Activated CD8-positive, alpha-beta T cell treated with anti-CD3 and anti-CD28 coated beads, Interleukin-2, amount 10 ng/mL, durations not matched to agents 7 days and 5 days (primary cell): ENCODE measurements at regions not wholly inside any gene's neighbourhood (a gene's known extent, or its start where the extent isn't known, plus 50 kb on each side); places are given as distances from the start of the nearest gene placed in this dataset.

Source experiments
- ATAC-seq: fragments of 150-1000 bp; cut with Tn5 transposase; one replicate; pipeline ENCODE4 v1.10.0; 2021; ENCODE audit warnings: moderate library complexity
- CTCF ChIA-PET: fragments of 350-600 bp; sonication (Branson Sonifier 250); formaldehyde crosslinking; loops from one replicate; lab custom pipeline; 2021; ENCODE audit warnings: antibody characterized with exemption; lab: Charles Lee
- POLR2A ChIA-PET: fragments of 350-600 bp; sonication (Branson Sonifier 250); formaldehyde crosslinking; loops from one replicate; lab custom pipeline; 2021; ENCODE audit warnings: antibody characterized with exemption; lab: Charles Lee
- DNase-seq: peaks from one replicate; pipeline ENCODE4 v3.0.0-alpha.2; 2020
- H3K27ac Mint-ChIP-seq: one replicate; pipeline ENCODE4 v1.8.0; 2021; ENCODE audit warnings: mild to moderate bottlenecking, mixed read lengths
- H3K27me3 Mint-ChIP-seq: one replicate; pipeline ENCODE4 v1.8.0; 2021; ENCODE audit warnings: low read depth, mixed read lengths
- H3K36me3 Mint-ChIP-seq: one replicate; pipeline ENCODE4 v1.8.0; 2021; ENCODE audit warnings: low read depth, mixed read lengths
- H3K4me1 Mint-ChIP-seq: one replicate; pipeline ENCODE4 v1.8.0; 2021; ENCODE audit warnings: low read depth, mixed read lengths
- H3K4me3 Mint-ChIP-seq: one replicate; pipeline ENCODE4 v1.8.0; 2021; ENCODE audit warnings: mild to moderate bottlenecking, mixed read lengths
- H3K9me3 Mint-ChIP-seq: one replicate; pipeline ENCODE4 v1.8.0; 2022; ENCODE audit warnings: mixed read lengths; ENCODE audit not compliant: insufficient read depth

DNA sequence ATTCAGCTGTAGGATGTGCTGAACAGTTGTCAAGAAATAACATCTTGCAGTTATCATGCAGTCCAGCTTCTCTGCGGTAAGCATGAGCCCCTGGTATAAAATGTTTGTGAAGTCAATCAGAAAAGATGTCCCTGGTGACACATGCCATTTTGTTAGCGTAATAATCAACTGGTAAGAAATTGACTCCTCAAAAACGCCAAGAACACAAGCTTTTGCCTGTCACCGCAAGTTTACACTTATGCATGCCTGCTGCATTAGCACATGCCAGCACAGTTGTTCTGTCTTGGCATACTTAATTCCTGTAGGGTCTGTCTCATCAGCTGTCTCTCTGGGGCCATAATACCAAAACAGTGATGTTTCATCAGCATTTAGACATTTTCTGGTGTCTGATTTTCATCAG lies 524.8 kb upstream of the DSEL start:
- ChIA-PET POLR2A (no interaction called here), CTCF (no interaction called here)
- Mint-ChIP-seq H3K36me3 (no peaks in the 10 kb centered on the region), H3K27me3 (no peaks in the 10 kb centered on the region), H3K4me1 (no peaks in the 10 kb centered on the region), H3K27ac (no peak overlapping the region), H3K4me3 (no peak overlapping the region), H3K9me3 (no peaks in the 10 kb centered on the region)
- no peak for ATAC-seq
- DNase-seq, result no peak

DNA sequence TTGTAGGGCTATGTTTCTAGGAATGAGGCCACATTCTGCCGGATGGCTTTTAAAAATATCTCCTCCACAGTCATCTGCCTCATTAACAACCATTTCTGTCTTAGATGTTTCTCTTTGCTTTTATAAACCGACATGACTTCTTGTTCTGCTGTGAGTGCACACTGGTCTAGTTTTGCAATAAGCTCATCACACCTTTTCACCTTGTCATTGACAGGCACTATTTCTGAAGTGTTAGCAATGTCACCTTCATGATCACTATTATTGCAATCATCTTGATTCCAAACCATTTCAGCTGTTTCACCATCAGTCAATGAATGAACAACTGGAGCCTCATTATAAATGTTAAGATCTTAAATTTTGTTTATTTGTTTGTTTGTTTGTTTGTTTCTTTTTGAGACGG lies 523.7 kb upstream of the DSEL start:
- Mint-ChIP-seq H3K9me3 (no peaks in the 10 kb centered on the region), H3K27me3 (no peaks in the 10 kb centered on the region), H3K36me3 (no peaks in the 10 kb centered on the region), H3K4me3 (no peak overlapping the region), H3K27ac (no peak overlapping the region), H3K4me1 (no peaks in the 10 kb centered on the region)
- no peak for ATAC-seq
- ChIA-PET POLR2A (no interaction called here), CTCF (no interaction called here)
- DNase-seq, result no peak

DNA sequence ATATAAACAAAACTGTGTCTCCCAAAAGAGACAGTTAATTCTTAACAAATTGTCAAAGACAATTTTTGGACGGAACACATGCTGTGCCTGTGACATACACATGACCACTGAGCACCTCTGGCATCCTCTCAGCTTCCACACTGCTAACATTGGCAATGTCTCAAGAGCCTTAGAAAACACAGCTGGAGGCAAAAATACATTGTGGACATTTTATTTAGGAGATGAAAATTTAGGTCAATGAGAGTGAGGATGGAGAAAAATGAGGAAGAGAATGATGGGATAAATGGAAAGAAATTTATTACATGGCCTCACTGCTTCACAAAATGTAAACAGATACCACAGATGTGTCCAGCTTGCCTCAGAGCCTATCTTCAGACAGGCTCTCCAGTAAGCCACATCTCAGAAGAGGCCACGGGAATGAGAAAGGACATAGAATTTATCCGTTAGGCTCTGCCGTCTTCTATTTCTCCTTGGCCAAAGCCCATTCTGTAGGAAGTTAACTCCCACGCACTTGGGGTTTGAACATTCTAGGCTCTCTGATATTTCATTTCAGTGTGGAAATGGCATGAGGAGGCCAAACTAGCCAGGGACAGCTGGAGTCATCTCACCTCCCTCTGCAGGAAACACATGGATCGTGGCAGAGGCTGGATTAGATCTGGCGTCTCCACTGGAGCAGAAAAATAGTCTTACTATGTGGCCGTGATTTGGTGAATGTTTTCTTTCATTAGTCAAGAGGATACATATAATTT lies 519.4 kb upstream of the DSEL start:
- ChIA-PET CTCF (no interaction called here), POLR2A (no interaction called here)
- Mint-ChIP-seq H3K36me3 (no peaks in the 10 kb centered on the region), H3K27me3 (no peaks in the 10 kb centered on the region), H3K4me1 (no peaks in the 10 kb centered on the region), H3K9me3 (no peaks in the 10 kb centered on the region), H3K27ac (no peak overlapping the region), H3K4me3 (no peak overlapping the region)
- DNase-seq (no peak), ATAC-seq (no peak)

DNA sequence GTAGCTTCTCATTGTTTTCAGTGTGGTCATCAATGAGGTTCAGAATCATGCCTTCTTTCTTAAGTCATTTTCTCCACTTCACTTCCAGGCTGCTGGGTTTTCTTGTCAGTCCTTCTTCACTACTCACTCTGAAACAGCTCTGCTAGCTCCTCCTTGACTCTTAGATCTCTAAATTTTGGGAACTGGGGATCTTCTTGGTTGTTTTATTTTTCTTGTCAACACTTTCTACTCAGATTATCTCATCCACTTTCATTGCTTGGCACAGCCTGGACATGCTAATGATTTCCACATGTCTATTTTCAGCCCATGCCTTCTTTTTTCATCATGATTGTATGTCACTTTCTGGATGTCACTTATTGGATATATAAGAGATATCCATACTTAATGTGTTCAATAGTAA lies 517.8 kb upstream of the DSEL start:
- ATAC-seq (no peak), DNase-seq (no peak)
- Mint-ChIP-seq H3K27ac (no peak overlapping the region), H3K4me3 (no peak overlapping the region), H3K36me3 (no peaks in the 10 kb centered on the region), H3K9me3 (no peaks in the 10 kb centered on the region), H3K4me1 (no peaks in the 10 kb centered on the region), H3K27me3 (no peaks in the 10 kb centered on the region)
- ChIA-PET POLR2A (no interaction called here), CTCF (no interaction called here)

DNA sequence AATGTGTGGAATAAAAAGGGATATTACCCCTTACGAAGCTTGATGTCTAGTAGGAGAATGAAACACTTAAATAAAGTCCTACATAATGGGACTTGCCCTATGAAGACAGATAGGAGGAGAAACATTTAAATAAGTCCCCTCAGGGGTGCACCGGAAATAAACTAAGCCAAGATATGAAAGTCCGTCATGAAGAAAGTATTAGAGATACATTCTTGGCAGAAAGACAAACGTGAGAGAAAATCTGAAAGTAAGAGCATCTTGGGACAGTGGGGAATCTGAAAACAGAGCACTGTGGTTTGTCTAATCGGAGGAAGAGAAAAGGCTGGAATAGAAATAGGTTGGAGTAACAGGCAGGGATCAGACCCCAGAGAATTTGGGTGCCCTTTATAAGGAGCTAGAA lies 516.9 kb upstream of the DSEL start:
- H3K27me3 Mint-ChIP-seq, result no peaks in the 10 kb centered on the region
- POLR2A ChIA-PET, result no interaction called here
- no peaks in the 10 kb centered on the region for H3K9me3 Mint-ChIP-seq
- CTCF ChIA-PET, result no interaction called here
- H3K27ac Mint-ChIP-seq, result no peak overlapping the region
- DNase-seq (no peak), ATAC-seq (no peak)
- no peaks in the 10 kb centered on the region for H3K36me3 Mint-ChIP-seq
- H3K4me3 Mint-ChIP-seq, result no peak overlapping the region
- H3K4me1 Mint-ChIP-seq, result no peaks in the 10 kb centered on the region

DNA sequence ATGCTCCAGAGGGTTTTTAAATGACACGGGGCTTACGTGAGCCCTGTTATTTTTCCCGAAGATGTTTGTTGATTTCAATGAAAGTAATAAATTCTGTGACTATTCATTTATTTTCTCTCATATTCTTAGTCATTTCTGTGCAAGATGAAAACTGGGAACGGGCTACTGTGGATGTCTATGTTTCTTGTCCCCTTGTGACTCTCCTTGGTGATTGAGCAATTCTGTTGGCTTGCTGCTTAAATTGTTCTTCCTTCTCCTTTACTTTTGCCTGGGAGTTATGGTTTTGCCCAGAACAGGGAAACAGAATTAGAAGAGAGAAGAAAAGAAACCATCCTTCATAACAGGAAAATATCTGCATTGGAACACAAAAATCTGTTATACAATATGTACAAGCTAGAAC lies 508.2 kb upstream of the DSEL start:
- no peaks in the 10 kb centered on the region for H3K4me1 Mint-ChIP-seq
- H3K9me3 Mint-ChIP-seq, result no peaks in the 10 kb centered on the region

DNA sequence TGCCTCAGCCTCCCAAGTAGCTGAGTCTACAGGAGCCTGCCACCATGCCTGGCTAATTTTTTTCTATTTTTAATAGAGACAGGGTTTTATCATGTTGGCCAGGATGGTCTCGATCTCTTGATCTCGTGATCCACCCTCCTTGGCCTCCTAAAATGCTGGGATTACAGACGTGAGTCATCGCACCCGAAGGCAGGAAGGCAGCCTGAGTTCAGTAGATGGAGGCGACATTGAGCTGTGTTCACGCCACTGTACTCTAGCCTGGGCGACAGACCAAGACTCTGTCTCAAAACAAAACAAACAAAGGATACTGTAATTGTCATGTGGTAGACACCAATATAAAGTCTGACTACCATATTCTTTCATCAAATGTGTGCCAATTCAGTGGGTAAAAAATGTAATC lies 500.9 kb upstream of the DSEL start:
- POLR2A ChIA-PET, result no interaction called here
- ATAC-seq (no peak), DNase-seq (no peak)
- no peaks in the 10 kb centered on the region for H3K4me1 Mint-ChIP-seq
- H3K36me3 Mint-ChIP-seq, result no peaks in the 10 kb centered on the region
- CTCF ChIA-PET, result no interaction called here
- H3K4me3 Mint-ChIP-seq, result no peak overlapping the region
- no peaks in the 10 kb centered on the region for H3K27me3 Mint-ChIP-seq
- H3K9me3 Mint-ChIP-seq, result no peaks in the 10 kb centered on the region
- H3K27ac Mint-ChIP-seq, result no peak overlapping the region

More for the DNA sequence above, 508.2 kb upstream of the DSEL start:
- ChIA-PET POLR2A (no interaction called here), CTCF (no interaction called here)
- ATAC-seq (no peak), DNase-seq (no peak)
- Mint-ChIP-seq H3K27ac (no peak overlapping the region), H3K27me3 (no peaks in the 10 kb centered on the region), H3K36me3 (no peaks in the 10 kb centered on the region), H3K4me3 (no peak overlapping the region)

DNA sequence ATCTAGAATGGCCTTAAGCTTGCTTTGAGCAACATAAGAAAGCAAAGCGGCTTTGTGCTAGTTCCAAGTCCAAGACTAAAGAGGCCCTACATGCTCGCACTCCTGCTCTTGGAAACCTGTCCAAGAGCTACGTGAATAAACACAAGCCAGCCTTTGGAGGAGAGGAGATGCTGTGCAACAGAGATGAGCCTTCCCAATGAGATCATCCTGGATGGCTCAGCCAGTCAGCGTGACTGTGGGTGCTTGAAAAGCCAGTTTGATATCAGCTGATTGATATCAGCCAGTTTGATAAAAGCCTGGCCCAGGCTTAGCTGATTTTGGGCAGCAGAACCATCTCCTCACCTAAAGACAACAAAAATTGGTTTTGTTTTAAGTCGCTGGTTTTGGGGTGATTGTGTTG lies 481.0 kb upstream of the DSEL start:
- H3K36me3 Mint-ChIP-seq, result no peaks in the 10 kb centered on the region
- no peaks in the 10 kb centered on the region for H3K4me1 Mint-ChIP-seq
- H3K9me3 Mint-ChIP-seq, result no peaks in the 10 kb centered on the region
- no peaks in the 10 kb centered on the region for H3K27me3 Mint-ChIP-seq
- H3K4me3 Mint-ChIP-seq, result no peak overlapping the region
- H3K27ac Mint-ChIP-seq, result no peak overlapping the region
- ChIA-PET CTCF (interaction anchor here (0.7 kb wide), 1 partner anchor 125 kb away, joined by 3 read pairs; no protein-coding TSS in a partner anchor), POLR2A (no interaction called here)
- ATAC-seq (no peak), DNase-seq (no peak)

DNA sequence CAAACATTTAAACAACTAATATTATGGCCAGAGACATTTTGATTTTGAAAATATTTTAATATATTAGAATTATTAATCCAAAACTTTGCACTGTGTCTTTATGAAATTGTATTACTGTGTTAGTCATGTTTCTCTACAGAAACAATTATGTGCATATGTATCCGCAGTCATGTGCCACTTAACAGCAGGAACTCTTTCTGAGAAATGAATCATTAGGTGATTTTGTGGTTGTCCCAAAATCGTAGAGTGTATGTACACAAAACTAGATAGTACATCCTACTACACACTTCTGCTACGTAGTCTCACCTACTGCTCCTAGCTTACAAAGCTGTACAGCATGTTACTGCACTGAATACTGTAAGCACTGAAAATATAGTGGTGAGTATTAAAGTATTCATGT lies 479.2 kb upstream of the DSEL start:
- no peaks in the 10 kb centered on the region for H3K27me3 Mint-ChIP-seq
- no peaks in the 10 kb centered on the region for H3K36me3 Mint-ChIP-seq
- H3K4me1 Mint-ChIP-seq, result no peaks in the 10 kb centered on the region
- ChIA-PET CTCF (no interaction called here), POLR2A (no interaction called here)
- DNase-seq (no peak), ATAC-seq (no peak)
- H3K4me3 Mint-ChIP-seq, result no peak overlapping the region
- H3K9me3 Mint-ChIP-seq, result no peaks in the 10 kb centered on the region
- no peak overlapping the region for H3K27ac Mint-ChIP-seq

DNA sequence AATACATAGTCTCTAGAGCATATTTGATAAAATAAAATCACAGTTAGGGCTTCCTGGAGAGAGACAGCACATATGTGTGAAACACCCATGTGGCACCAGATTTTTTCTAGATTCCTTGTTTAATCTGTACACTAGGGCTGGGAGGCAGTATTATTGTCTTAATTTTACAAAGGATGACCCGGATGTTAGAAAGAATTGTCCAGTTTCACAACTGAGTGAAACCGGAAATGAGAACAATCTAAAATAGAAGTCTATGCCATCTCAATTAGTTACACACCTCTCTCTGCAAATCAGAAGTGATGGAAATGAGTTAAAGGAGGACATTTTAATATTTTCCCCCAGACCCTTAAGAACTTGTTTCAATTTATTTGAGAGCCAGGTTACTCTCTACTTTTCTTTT lies 463.7 kb upstream of the DSEL start:
- CTCF ChIA-PET, result no interaction called here
- Mint-ChIP-seq H3K27me3 (no peaks in the 10 kb centered on the region), H3K4me1 (no peaks in the 10 kb centered on the region), H3K27ac (no peak overlapping the region), H3K36me3 (no peaks in the 10 kb centered on the region), H3K4me3 (no peak overlapping the region), H3K9me3 (no peaks in the 10 kb centered on the region)
- DNase-seq, result no peak
- POLR2A ChIA-PET, result no interaction called here
- ATAC-seq, result no peak

DNA sequence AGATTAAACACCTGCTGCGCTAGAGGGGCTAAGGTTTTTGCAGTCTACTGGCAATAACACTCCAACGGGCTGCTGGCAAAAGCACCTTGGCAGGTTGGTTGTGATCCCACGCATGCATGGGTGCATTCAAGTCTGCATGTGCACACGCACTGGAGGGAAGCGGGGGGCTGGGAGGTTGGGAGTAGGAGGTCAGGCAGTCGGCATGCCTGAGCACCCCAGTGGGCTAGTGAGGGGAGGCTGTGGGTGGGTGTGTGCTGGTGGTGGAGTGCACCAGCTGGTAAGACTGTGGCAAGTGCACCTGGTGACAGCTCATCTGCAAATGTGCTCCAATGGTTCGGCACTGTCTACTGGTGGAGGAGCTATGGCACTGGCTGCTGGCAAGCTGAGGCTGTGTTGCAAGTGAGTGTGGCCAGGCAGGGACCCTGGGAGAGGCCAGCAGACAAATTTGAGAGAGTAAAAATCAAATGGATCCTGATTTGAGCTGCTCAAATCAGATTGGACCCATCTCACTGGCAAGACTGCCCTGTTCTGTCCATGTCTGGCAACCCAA lies 460.6 kb upstream of the DSEL start:
- H3K4me1 Mint-ChIP-seq, result no peaks in the 10 kb centered on the region
- no peaks in the 10 kb centered on the region for H3K9me3 Mint-ChIP-seq
- no peak for DNase-seq
- no peak overlapping the region for H3K4me3 Mint-ChIP-seq
- no peaks in the 10 kb centered on the region for H3K27me3 Mint-ChIP-seq
- ATAC-seq, result no peak
- CTCF ChIA-PET, result no interaction called here
- POLR2A ChIA-PET, result no interaction called here
- H3K27ac Mint-ChIP-seq, result no peak overlapping the region
- no peaks in the 10 kb centered on the region for H3K36me3 Mint-ChIP-seq

DNA sequence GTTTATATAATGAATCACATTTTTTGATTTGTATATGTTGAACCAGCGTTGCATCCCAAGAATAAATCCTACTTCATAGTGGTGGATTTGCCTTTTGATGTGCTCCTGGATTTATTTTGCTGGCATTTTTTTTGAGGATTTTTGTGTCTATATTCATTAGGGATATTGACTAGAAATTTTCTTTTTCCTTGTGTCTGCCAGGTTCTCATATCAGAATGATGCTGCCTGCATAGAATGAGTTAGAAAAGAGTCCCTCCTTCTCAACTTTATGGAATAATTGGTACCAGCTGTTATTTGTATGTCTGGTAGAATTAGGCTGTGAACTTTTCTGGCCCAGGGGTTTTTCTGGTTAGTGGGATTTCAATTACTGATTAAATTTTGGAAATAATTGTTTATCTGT lies 457.4 kb upstream of the DSEL start:
- ChIA-PET POLR2A (no interaction called here), CTCF (no interaction called here)
- H3K4me3 Mint-ChIP-seq, result no peak overlapping the region
- H3K36me3 Mint-ChIP-seq, result no peaks in the 10 kb centered on the region
- ATAC-seq (no peak), DNase-seq (no peak)
- no peaks in the 10 kb centered on the region for H3K27me3 Mint-ChIP-seq
- H3K4me1 Mint-ChIP-seq, result no peaks in the 10 kb centered on the region
- no peaks in the 10 kb centered on the region for H3K9me3 Mint-ChIP-seq
- H3K27ac Mint-ChIP-seq, result no peak overlapping the region

DNA sequence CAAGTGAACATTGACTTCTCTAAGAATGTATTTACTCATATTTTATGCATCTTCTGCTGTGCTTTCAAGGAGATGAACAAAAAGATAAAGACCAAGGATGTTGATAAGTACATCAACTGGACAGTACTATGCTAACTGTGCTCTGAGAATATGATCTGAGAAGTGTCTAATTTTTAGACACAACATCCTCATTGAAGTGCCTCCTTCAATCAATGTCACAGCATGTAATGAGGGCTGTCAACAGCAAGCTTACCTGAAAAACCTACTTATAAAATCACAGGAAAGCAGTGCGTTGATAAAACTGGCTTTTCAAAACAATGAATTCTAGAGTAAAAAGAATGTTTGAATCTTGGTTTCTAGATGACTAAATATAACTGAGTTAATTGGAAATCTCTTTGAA lies 452.9 kb upstream of the DSEL start:
- H3K4me3 Mint-ChIP-seq, result no peak overlapping the region
- no peaks in the 10 kb centered on the region for H3K27me3 Mint-ChIP-seq
- H3K4me1 Mint-ChIP-seq, result no peaks in the 10 kb centered on the region
- ChIA-PET POLR2A (no interaction called here), CTCF (no interaction called here)
- H3K9me3 Mint-ChIP-seq, result no peaks in the 10 kb centered on the region
- H3K36me3 Mint-ChIP-seq, result no peaks in the 10 kb centered on the region
- DNase-seq (no peak), ATAC-seq (no peak)
- H3K27ac Mint-ChIP-seq, result no peak overlapping the region
